Loucy (cell line): ENCODE measurements at regions not wholly inside any gene's neighbourhood (a gene's known extent, or its start where the extent isn't known, plus 50 kb on each side); places are given as distances from the start of the nearest gene placed in this dataset.

Source experiments
- CTCF ChIP-seq: fragments of 200-600 bp; sonication (generic); conservative IDR thresholded peaks from 2 replicates; pipeline ENCODE4 v1.5.1; 2014; ENCODE audit warnings: mild to moderate bottlenecking, antibody characterized with exemption, low read length
- EZH2phosphoT487 ChIP-seq: fragments of 200-600 bp; IDR thresholded peaks from 2 replicates; pipeline ENCODE4 v1.6.1; 2018; ENCODE audit warnings: antibody characterized with exemption, mild to moderate bottlenecking, moderate library complexity, borderline replicate concordance

GRCh38 chr10:4730998-4731397, 95.0 kb upstream of the AKR1E2 start:
- TF ChIP-seq CTCF (no peak), EZH2phosphoT487 (no peak)
